ENCODE measurements at regions not wholly inside any gene's neighbourhood (a gene's known extent, or its start where the extent isn't known, plus 50 kb on each side); places are given as distances from the start of the nearest gene placed in this dataset.

- Histone ChIP-seq H3K36me3 (ENCODE audit: control insufficient read depth, insufficient read depth, low read length) (no peaks in the 10 kb centered on the region), H3K18ac (ENCODE audit: low read depth, low read length) (no peak overlapping the region), H3K14ac (replicated peaks; ENCODE audit: low read depth, low read length) (no peak overlapping the region), H4K8ac (ENCODE audit: low read depth in 2 of 2, low read length in 2 of 2) (no peak overlapping the region), H4K20me1 (ENCODE audit: insufficient read depth, low read length) (no peaks in the 10 kb centered on the region; the same call in 1 of the 2 replicates), H2BK15ac (ENCODE audit: low read depth, low read length) (no peak overlapping the region), H3K9me1 (ENCODE audit: insufficient read depth, low read length) (no peaks in the 10 kb centered on the region), H3K4me2 (ENCODE audit: low read depth, low read length) (no peak overlapping the region), H2AFZ (replicated peaks; ENCODE audit: low read length, poor library complexity) (no peak overlapping the region), H3K9me3 (ENCODE audit: control insufficient read depth, insufficient read depth, low read length) (no peaks in the 10 kb centered on the region), H3K27me3 (ENCODE audit: control insufficient read depth, insufficient read depth, low read length) (peaks cover 29% of the 10 kb centered on the region), H3K4ac (ENCODE audit: low read depth, low read length) (no peak overlapping the region), H3K23ac (ENCODE audit: low read depth, low read length) (no peak overlapping the region), H4K91ac (ENCODE audit: insufficient read depth, low read depth, low read length) (no peak overlapping the region), H3K9ac (ENCODE audit: low read depth, low read length) (no peak overlapping the region), H2AK9ac (replicated peaks; ENCODE audit: low read depth, low read length, poor library complexity) (no peak overlapping the region), H3K4me1 (ENCODE audit: control insufficient read depth, insufficient read depth, low read length) (no peaks in the 10 kb centered on the region), H3K79me1 (ENCODE audit: low read depth in 1 of 2, low read length in 2 of 2) (no peaks in the 10 kb centered on the region), H4K5ac (ENCODE audit: low read depth, low read length) (no peak overlapping the region), H3K56ac (ENCODE audit: extremely low read depth, insufficient read depth, low read length) (no peak overlapping the region), H2AK5ac (ENCODE audit: low read depth, low read length) (no peak overlapping the region), H2BK5ac (ENCODE audit: low read depth, low read length, poor library complexity, severe bottlenecking) (no peak overlapping the region), H3K27ac (ENCODE audit: insufficient read depth, low read length) (no peak overlapping the region), H2BK120ac (ENCODE audit: low read depth, low read length) (no peak overlapping the region), H3K4me3 (ENCODE audit: insufficient read depth, low read depth, low read length) (no peak overlapping the region), H2BK20ac (ENCODE audit: low read depth, low read length) (no peak overlapping the region)
- in situ Hi-C loops (cut with MboI; ENCODE audit: low sequenced_read_pairs) (no loop called here), dilution Hi-C loops (cut with HindIII; ENCODE audit: low sequenced_read_pairs, unreplicated experiment) (no loop called here), intact Hi-C loops (cut with micrococcal nuclease) (no loop called here)
- TF ChIP-seq BHLHE40 (IDR thresholded peaks at IDR 0.05; ENCODE audit: low read depth, low read length) (no peak), SMC3 (IDR thresholded peaks at IDR 0.05; ENCODE audit: low read depth, low read length) (no peak), MXI1 (IDR thresholded peaks at IDR 0.05; ENCODE audit: borderline replicate concordance, low read depth, low read length) (no peak), RAD21 (IDR thresholded peaks at IDR 0.05; ENCODE audit: low read length) (no peak), MAZ (IDR thresholded peaks at IDR 0.05; ENCODE audit: borderline replicate concordance, low read depth, low read length) (no peak), CTCF (conservative IDR thresholded peaks at IDR 0.05; ENCODE audit: low read depth, low read length) (no peak), MAFK (IDR thresholded peaks at IDR 0.05; ENCODE audit: low read depth, low read length) (no peak), USF2 (IDR thresholded peaks at IDR 0.05; ENCODE audit: low read depth, low read length) (no peak), FOS (IDR thresholded peaks at IDR 0.05; ENCODE audit: low read depth, low read length) (no peak), NFE2L2 (IDR thresholded peaks at IDR 0.05; ENCODE audit: low read depth, low read length) (no peak), ELK1 (IDR thresholded peaks at IDR 0.05; ENCODE audit: borderline replicate concordance, low read depth, low read length) (no peak), POLR2A (IDR thresholded peaks at IDR 0.05; ENCODE audit: low read depth, low read length) (no peak), CHD1 (IDR thresholded peaks at IDR 0.05; ENCODE audit: low read depth, low read length) (no peak)
- BruUV-seq (replicated peaks), result no TSS peak
- no peak for ATAC-seq (ENCODE audit: low read depth)
- ChIA-PET CTCF (no interaction called here), POLR2A (ENCODE audit: unreplicated experiment) (no interaction called here)
- no peak for DNase-seq
- WGBS, 2 experiments (ENCODE audit: extremely low coverage in 2 of 2, insufficient read length in 1 of 2), result no CpG with 5 or more reads among the region's 6 CpGs
Measured at GRCh38 chr11:119803139-119803538, 74.1 kb upstream of the NECTIN1 start.

Data from IMR-90 (cell line).